Lower leg skin (tissue), 3 donors: ENCODE measurements at regions not wholly inside any gene's neighbourhood (a gene's known extent, or its start where the extent isn't known, plus 50 kb on each side); places are given as distances from the start of the nearest gene placed in this dataset.
"Not testable (repeated sequence)": the region's sequence is repeated elsewhere in the genome, so short reads cannot be mapped to it uniquely, and the experiment has no call there.

Experiments
- CTCF ChIP-seq, 3 donors: fragments of 450-650 bp; IDR thresholded peaks; one replicate each; pipeline ENCODE4 v1.5.1; 2016; ENCODE audit warnings: antibody characterized with exemption in 3 of 3, mild to moderate bottlenecking in 3 of 3, moderate library complexity in 2 of 3
- POLR2A ChIP-seq, 2 donors: fragments of 450-650 bp; IDR thresholded peaks; one replicate each; pipeline ENCODE4 v1.6.1; 2016 to 2017; ENCODE audit warnings: antibody characterized with exemption in 2 of 2, mild to moderate bottlenecking in 1 of 2, moderate library complexity in 1 of 2

- not testable (repeated sequence) for TF ChIP-seq CTCF, POLR2A (IDR thresholded peaks at IDR 0.05)
These were observed 967.2 kb upstream of the FOXG1 start for GRCh38 chr14:27799066-27800028.
